ENCODE measurements at regions not wholly inside any gene's neighbourhood (a gene's known extent, or its start where the extent isn't known, plus 50 kb on each side); places are given as distances from the start of the nearest gene placed in this dataset.

- H3K9ac ChIP-seq (ENCODE audit: low read length), result no peak overlapping the region
- H2AFZ ChIP-seq (ENCODE audit: low read length), result no peak overlapping the region
- H4K20me1 ChIP-seq (ENCODE audit: insufficient read depth, low read length), result no peaks in the 10 kb centered on the region
- H3K36me3 ChIP-seq (replicated peaks; ENCODE audit: insufficient read depth, low read length), result no peaks in the 10 kb centered on the region
- no peaks in the 10 kb centered on the region for H3F3A ChIP-seq (ENCODE audit: insufficient read depth, low read length)
- no peak overlapping the region for H3K4me3 ChIP-seq (ENCODE audit: low read length)
- H3K9me3 ChIP-seq (replicated peaks; ENCODE audit: insufficient read depth, low read length), result no peaks in the 10 kb centered on the region
- H3K4me1 ChIP-seq (ENCODE audit: low read length), result no peaks in the 10 kb centered on the region
- no peak for DNase-seq
- no peaks in the 10 kb centered on the region for H3K27me3 ChIP-seq (replicated peaks; ENCODE audit: insufficient read depth, low read length)
- H3K9me2 ChIP-seq (replicated peaks; ENCODE audit: insufficient read depth, low read length), result no peaks in the 10 kb centered on the region
- H3K27ac ChIP-seq (ENCODE audit: low read length), result no peak overlapping the region
- no peaks in the 10 kb centered on the region for H3K79me2 ChIP-seq (ENCODE audit: low read length)
- TF ChIP-seq EZH2 (optimal IDR thresholded peaks at IDR 0.05; ENCODE audit: low read depth, low read length) (no peak), EZH2phosphoT487 (IDR thresholded peaks at IDR 0.05; ENCODE audit: low read length) (no peak), CTCF (IDR thresholded peaks at IDR 0.05; ENCODE audit: low read length) (no peak)
- H3K4me2 ChIP-seq (ENCODE audit: low read depth, low read length), result no peak overlapping the region
Observed at GRCh38 chr7:84913731-84914130, 273.1 kb downstream of the SEMA3D start.

GRCh38 chr7:84912993-84913635 lies 273.7 kb downstream of the SEMA3D start:
- no peak overlapping the region for H3K4me2 ChIP-seq (ENCODE audit: low read depth, low read length)
- TF ChIP-seq CTCF (IDR thresholded peaks at IDR 0.05; ENCODE audit: low read length), result no peak
- no peak overlapping the region for H3K27ac ChIP-seq (ENCODE audit: low read length)
- no peaks in the 10 kb centered on the region for H3K4me1 ChIP-seq (ENCODE audit: low read length)
- H3F3A ChIP-seq (ENCODE audit: insufficient read depth, low read length), result no peaks in the 10 kb centered on the region
- no peak overlapping the region for H3K9ac ChIP-seq (ENCODE audit: low read length)
- H3K9me3 ChIP-seq (replicated peaks; ENCODE audit: insufficient read depth, low read length), result no peaks in the 10 kb centered on the region
- no peak overlapping the region for H2AFZ ChIP-seq (ENCODE audit: low read length)
- no peaks in the 10 kb centered on the region for H3K79me2 ChIP-seq (ENCODE audit: low read length)
- no peak for DNase-seq
- H3K36me3 ChIP-seq (replicated peaks; ENCODE audit: insufficient read depth, low read length), result no peaks in the 10 kb centered on the region
- no peaks in the 10 kb centered on the region for H3K9me2 ChIP-seq (replicated peaks; ENCODE audit: insufficient read depth, low read length)
- H3K4me3 ChIP-seq (ENCODE audit: low read length), result no peak overlapping the region
- no peaks in the 10 kb centered on the region for H3K27me3 ChIP-seq (replicated peaks; ENCODE audit: insufficient read depth, low read length)
- no peaks in the 10 kb centered on the region for H4K20me1 ChIP-seq (ENCODE audit: insufficient read depth, low read length)

GRCh38 chr7:84912537-84912936 lies 274.3 kb downstream of the SEMA3D start:
- no peak overlapping the region for H3K9ac ChIP-seq (ENCODE audit: low read length)
- no peak overlapping the region for H3K27ac ChIP-seq (ENCODE audit: low read length)
- H3K4me2 ChIP-seq (ENCODE audit: low read depth, low read length), result no peak overlapping the region
- no peak overlapping the region for H3K4me3 ChIP-seq (ENCODE audit: low read length)
- no peak overlapping the region for H2AFZ ChIP-seq (ENCODE audit: low read length)
- H4K20me1 ChIP-seq (ENCODE audit: insufficient read depth, low read length), result no peaks in the 10 kb centered on the region
- no peaks in the 10 kb centered on the region for H3K4me1 ChIP-seq (ENCODE audit: low read length)
- no peaks in the 10 kb centered on the region for H3K27me3 ChIP-seq (replicated peaks; ENCODE audit: insufficient read depth, low read length)
- H3K9me3 ChIP-seq (replicated peaks; ENCODE audit: insufficient read depth, low read length), result no peaks in the 10 kb centered on the region
- no peak for TF ChIP-seq EZH2 (optimal IDR thresholded peaks at IDR 0.05; ENCODE audit: low read depth, low read length)
- no peak for TF ChIP-seq CTCF (IDR thresholded peaks at IDR 0.05; ENCODE audit: low read length)
- no peak for TF ChIP-seq EZH2phosphoT487 (IDR thresholded peaks at IDR 0.05; ENCODE audit: low read length)
- no peaks in the 10 kb centered on the region for H3K79me2 ChIP-seq (ENCODE audit: low read length)
- no peaks in the 10 kb centered on the region for H3K36me3 ChIP-seq (replicated peaks; ENCODE audit: insufficient read depth, low read length)
- H3F3A ChIP-seq (ENCODE audit: insufficient read depth, low read length), result no peaks in the 10 kb centered on the region
- no peak for DNase-seq
- H3K9me2 ChIP-seq (replicated peaks; ENCODE audit: insufficient read depth, low read length), result no peaks in the 10 kb centered on the region

Measured in MM.1S (cell line).